ENCODE measurements at regions not wholly inside any gene's neighbourhood (a gene's known extent, or its start where the extent isn't known, plus 50 kb on each side); places are given as distances from the start of the nearest gene placed in this dataset.

DNA sequence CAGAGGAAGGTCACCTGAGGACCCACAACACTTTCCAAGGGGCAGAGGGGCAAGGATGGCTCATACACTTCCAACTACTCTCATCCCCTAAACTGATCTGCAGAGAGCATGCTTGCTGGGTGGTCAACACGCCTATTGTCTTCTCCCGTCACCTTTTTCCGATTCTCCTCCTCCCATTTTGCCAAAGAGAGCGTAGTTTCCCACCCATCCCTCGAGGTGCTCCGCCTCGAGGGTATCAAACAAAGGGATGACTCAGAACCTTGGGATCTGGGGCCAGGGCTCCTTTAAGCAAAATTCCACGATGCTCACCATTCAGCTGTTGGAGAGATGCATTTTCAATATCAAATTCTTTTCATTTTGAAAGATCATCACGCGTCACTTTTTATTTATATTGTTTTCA lies 507.5 kb upstream of the SULF2 start:
- WGBS (ENCODE audit: insufficient coverage, insufficient replicate concordance, low lambda C conversion rate, missing lambda C conversion rate), result 35% methylated on average over 10 of the region's 10 CpGs
- in situ Hi-C loops (cut with MboI), result no loop called here

More for the DNA sequence above, 507.5 kb upstream of the SULF2 start:
- TF ChIP-seq ZSCAN29 (IDR thresholded peaks at IDR 0.05), result no peak
- TF ChIP-seq JUNB (IDR thresholded peaks at IDR 0.05), result no peak
- TF ChIP-seq SMAD5 (IDR thresholded peaks at IDR 0.05; ENCODE audit: low read depth), result no peak
- TF ChIP-seq PRDM15 (CRISPR knock-in tag; IDR thresholded peaks at IDR 0.05), result no peak
- no peak for TF ChIP-seq SUPT20H (IDR thresholded peaks at IDR 0.05; ENCODE audit: borderline replicate concordance, control insufficient read depth, low read depth, low read length)
- TF ChIP-seq ASH2L (IDR thresholded peaks at IDR 0.05; ENCODE audit: borderline replicate concordance, low read depth), result no peak
- TF ChIP-seq RFX5 (IDR thresholded peaks at IDR 0.05; ENCODE audit: low read depth, low read length), result no peak
- TF ChIP-seq CHD1 (IDR thresholded peaks at IDR 0.05; ENCODE audit: low read depth, low read length), result no peak
- no peak for TF ChIP-seq SMARCA5 (IDR thresholded peaks at IDR 0.05)
- no peak for TF ChIP-seq ETV6 (conservative IDR thresholded peaks at IDR 0.05 in 1 of 2, IDR thresholded peaks at IDR 0.05 in 1 of 2; ENCODE audit: borderline replicate concordance in 1 of 2, low read depth in 1 of 2)
- H3K27ac ChIP-seq (ENCODE audit: control insufficient read depth, insufficient read depth), result no peak overlapping the region
- FAIRE-seq (no peak), DNase-seq (ENCODE audit: low read depth, low spot score) (no peak), ATAC-seq (no peak)
- no peak overlapping the region for H3K4me2 ChIP-seq (ENCODE audit: control insufficient read depth, insufficient read depth)
- H3K79me2 ChIP-seq (ENCODE audit: control insufficient read depth, insufficient read depth, low read length), result no peaks in the 10 kb centered on the region
- peaks cover 0 to 2% of the 10 kb centered on the region in 2 experiments; a peak in 1 of 4 replicates for H3K27me3 ChIP-seq (replicated peaks in 1 of 2; ENCODE audit: control insufficient read depth in 2 of 2, insufficient read depth in 2 of 2, low read length in 1 of 2)
- H3K36me3 ChIP-seq (ENCODE audit: control insufficient read depth in 2 of 2, insufficient read depth in 2 of 2, low read length in 1 of 2), result no peaks in the 10 kb centered on the region
- ChIA-PET SMC1A (ENCODE audit: uncharacterized antibody, unreplicated experiment) (interaction anchor here (0.9 kb wide), 1 partner anchor 28 kb away, joined by 3 read pairs; no protein-coding TSS in a partner anchor), RAD21 (ENCODE audit: unreplicated experiment) (no interaction called here), CTCF (no interaction called here), POLR2A (no interaction called here)
- intact Hi-C loops (cut with micrococcal nuclease; ENCODE audit: unreplicated experiment), result no loop called here
- no peaks in the 10 kb centered on the region for H3K9me3 ChIP-seq (replicated peaks; ENCODE audit: control insufficient read depth, insufficient read depth, low read length)
- H3K4me1 ChIP-seq (ENCODE audit: control insufficient read depth, insufficient read depth, low read length), result no peaks in the 10 kb centered on the region
- H4K20me1 ChIP-seq (ENCODE audit: control insufficient read depth, insufficient read depth), result no peaks in the 10 kb centered on the region
- BruUV-seq (replicated peaks), result no TSS peak
- H3K4me3 ChIP-seq, result no peak overlapping the region
- H3K9ac ChIP-seq (ENCODE audit: control insufficient read depth, insufficient read depth, low read length), result no peak overlapping the region
- no peak overlapping the region for H2AFZ ChIP-seq (ENCODE audit: control insufficient read depth, low read depth, low read length)
